ENCODE measurements at regions not wholly inside any gene's neighbourhood (a gene's known extent, or its start where the extent isn't known, plus 50 kb on each side); places are given as distances from the start of the nearest gene placed in this dataset.

DNA sequence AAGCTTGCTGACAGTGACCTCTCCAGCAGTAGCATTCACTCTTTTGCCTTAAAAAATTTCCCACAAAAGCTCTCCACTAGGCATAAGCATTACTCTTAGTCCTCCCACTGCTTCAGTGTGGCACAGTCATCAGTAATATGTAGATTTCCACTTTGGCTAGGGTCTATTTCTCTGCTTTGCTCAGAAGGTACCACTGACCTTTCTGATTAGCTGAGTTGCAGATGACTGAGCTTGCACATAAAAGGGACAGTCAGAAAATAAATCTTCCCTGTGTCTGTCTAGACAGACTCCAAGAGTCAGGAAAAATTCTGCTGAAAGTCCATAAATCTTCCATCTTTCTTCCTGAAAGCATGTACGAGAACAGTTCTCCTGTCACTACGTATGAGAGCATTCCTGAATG, 56.6 kb upstream of the APP start:
- TF ChIP-seq EZH2 (IDR thresholded peaks at IDR 0.05; ENCODE audit: borderline replicate concordance, low read length) (no peak), CTCF (conservative IDR thresholded peaks at IDR 0.05 in 1 of 2, IDR thresholded peaks at IDR 0.05 in 1 of 2; ENCODE audit: extremely low read depth in 1 of 2, insufficient read depth in 1 of 2, low read depth in 1 of 2, low read length in 2 of 2) (no peak)
